DMS153 treated with DMSO at 0.1 percent for 48 hours (cell line): ENCODE measurements at regions not wholly inside any gene's neighbourhood (a gene's known extent, or its start where the extent isn't known, plus 50 kb on each side); places are given as distances from the start of the nearest gene placed in this dataset.

Source experiments
- DNase-seq: peaks from one replicate; lab custom pipeline; 2025; ENCODE audit not compliant: unreplicated experiment; lab: John Stamatoyannopoulos, UW

- DNase-seq, result no peak
Observed at GRCh38 chr10:52440612-52441285, 126.7 kb downstream of the DKK1 start.

- DNase-seq, result no peak
Observed at GRCh38 chr10:52442576-52442975, 128.5 kb downstream of the DKK1 start.

GRCh38 chr10:52443419-52444388, 129.6 kb downstream of the DKK1 start:
- no peak for DNase-seq

- DNase-seq, result no peak
Observed at GRCh38 chr10:52446391-52446790, 132.3 kb downstream of the DKK1 start.

GRCh38 chr10:52447931-52448353, 133.9 kb downstream of the DKK1 start:
- DNase-seq, result no peak

- no peak for DNase-seq
Observed at GRCh38 chr10:52450762-52451291, 136.7 kb downstream of the DKK1 start.

- no peak for DNase-seq
Observed at GRCh38 chr10:52451817-52452216, 137.7 kb downstream of the DKK1 start.

- DNase-seq, result no peak
Observed at GRCh38 chr10:52452600-52453493, 138.8 kb downstream of the DKK1 start.

GRCh38 chr10:52453501-52453900, 139.4 kb downstream of the DKK1 start:
- no peak for DNase-seq

GRCh38 chr10:52454491-52454890, 140.4 kb downstream of the DKK1 start:
- DNase-seq, result no peak

- DNase-seq, result no peak
Observed at GRCh38 chr10:52455098-52455497, 141.0 kb downstream of the DKK1 start.

- DNase-seq, result no peak
Observed at GRCh38 chr10:52459097-52459496, 145.0 kb downstream of the DKK1 start.

- no peak for DNase-seq
Observed at GRCh38 chr10:52463826-52464225, 149.7 kb downstream of the DKK1 start.

- DNase-seq, result no peak
Observed at GRCh38 chr10:52464368-52465124, 150.5 kb downstream of the DKK1 start.

GRCh38 chr10:52465202-52465601, 151.1 kb downstream of the DKK1 start:
- DNase-seq, result no peak

GRCh38 chr10:52466464-52466863, 152.4 kb downstream of the DKK1 start:
- DNase-seq, result no peak

- no peak for DNase-seq
Observed at GRCh38 chr10:52469970-52470705, 156.1 kb downstream of the DKK1 start.

- DNase-seq, result no peak
Observed at GRCh38 chr10:52472406-52473146, 158.5 kb downstream of the DKK1 start.

GRCh38 chr10:52474265-52474664, 160.2 kb downstream of the DKK1 start:
- DNase-seq, result no peak
